ENCODE measurements at regions not wholly inside any gene's neighbourhood (a gene's known extent, or its start where the extent isn't known, plus 50 kb on each side); places are given as distances from the start of the nearest gene placed in this dataset.

- no peak for TF ChIP-seq CTCF (IDR thresholded peaks at IDR 0.05)
- no peak for TF ChIP-seq BHLHE40 (IDR thresholded peaks at IDR 0.05; ENCODE audit: low read depth, low read length)
- TF ChIP-seq NR3C1 (IDR thresholded peaks at IDR 0.05): no peak
- TF ChIP-seq PHF8 (IDR thresholded peaks at IDR 0.05; ENCODE audit: borderline replicate concordance, low read depth): no peak
- TF ChIP-seq EP300 (IDR thresholded peaks at IDR 0.05): no peak
- TF ChIP-seq MAZ (IDR thresholded peaks at IDR 0.05; ENCODE audit: borderline replicate concordance, low read depth, low read length): no peak
- TF ChIP-seq CHD4 (IDR thresholded peaks at IDR 0.05; ENCODE audit: borderline replicate concordance): no peak
- TF ChIP-seq MYC (IDR thresholded peaks at IDR 0.05; ENCODE audit: borderline replicate concordance, low read length): no peak
- no peak for TF ChIP-seq CHD2 (IDR thresholded peaks at IDR 0.05; ENCODE audit: low read length, partially characterized antibody)
- TF ChIP-seq, protein P1, sequence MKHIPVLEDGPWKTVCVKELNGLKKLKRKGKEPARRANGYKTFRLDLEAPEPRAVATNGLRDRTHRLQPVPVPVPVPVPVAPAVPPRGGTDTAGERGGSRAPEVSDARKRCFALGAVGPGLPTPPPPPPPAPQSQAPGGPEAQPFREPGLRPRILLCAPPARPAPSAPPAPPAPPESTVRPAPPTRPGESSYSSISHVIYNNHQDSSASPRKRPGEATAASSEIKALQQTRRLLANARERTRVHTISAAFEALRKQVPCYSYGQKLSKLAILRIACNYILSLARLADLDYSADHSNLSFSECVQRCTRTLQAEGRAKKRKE (CRISPR knock-in tag; IDR thresholded peaks at IDR 0.05; ENCODE audit: low read depth): no peak
- TF ChIP-seq, protein P2, sequence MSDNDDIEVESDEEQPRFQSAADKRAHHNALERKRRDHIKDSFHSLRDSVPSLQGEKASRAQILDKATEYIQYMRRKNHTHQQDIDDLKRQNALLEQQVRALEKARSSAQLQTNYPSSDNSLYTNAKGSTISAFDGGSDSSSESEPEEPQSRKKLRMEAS (IDR thresholded peaks at IDR 0.05): no peak
- no peak for TF ChIP-seq CBX2 (IDR thresholded peaks at IDR 0.05; ENCODE audit: borderline replicate concordance, low read depth)
- no peak for TF ChIP-seq SREBF2 (IDR thresholded peaks at IDR 0.05)
Measured at GRCh38 chr5:152978141-152978835, 512.2 kb upstream of the GRIA1 start.
